ENCODE measurements at regions not wholly inside any gene's neighbourhood (a gene's known extent, or its start where the extent isn't known, plus 50 kb on each side); places are given as distances from the start of the nearest gene placed in this dataset.

- TF ChIP-seq CTCF (IDR thresholded peaks at IDR 0.05), result no peak
- TF ChIP-seq POLR2A (IDR thresholded peaks at IDR 0.05), result no peak
Measured at GRCh38 chr5:134468921-134469400, 56.5 kb upstream of the JADE2 start.
